GM23338 (cell line): ENCODE measurements at regions not wholly inside any gene's neighbourhood (a gene's known extent, or its start where the extent isn't known, plus 50 kb on each side); places are given as distances from the start of the nearest gene placed in this dataset.

ENCODE experiments used
- ATAC-seq: fragments of 200-7000 bp; cut with Tn5 transposase; 3 replicates; pipeline ENCODE4 v1.9.1; 2020
- DNase-seq: peaks from one replicate; pipeline ENCODE4 v3.0.0-alpha.2; 2015; ENCODE audit warnings: low spot score
- H2AFZ ChIP-seq: fragments of 200-600 bp; sonication (generic); 2 replicates; pipeline ENCODE4 v1.8.0; 2016; ENCODE audit warnings: antibody characterized with exemption, mild to moderate bottlenecking, moderate library complexity
- H3F3A ChIP-seq: fragments of 200-600 bp; sonication (generic); replicated peaks from 2 replicates; pipeline ENCODE4 v1.8.0; 2017; ENCODE audit warnings: antibody characterized with exemption, mixed run types, low read depth
- H3K27ac ChIP-seq: fragments of 200-600 bp; sonication (generic); 2 replicates; pipeline ENCODE4 v1.6.1; 2016; ENCODE audit warnings: low read depth
- H3K27me3 ChIP-seq: fragments of 200-600 bp; sonication (generic); 2 replicates; pipeline ENCODE4 v1.8.0; 2016; ENCODE audit warnings: mild to moderate bottlenecking, mixed run types, moderate library complexity; ENCODE audit not compliant: insufficient read depth
- H3K36me3 ChIP-seq: fragments of 200-600 bp; sonication (generic); 2 replicates; pipeline ENCODE4 v1.8.0; 2016; ENCODE audit warnings: mild to moderate bottlenecking; ENCODE audit not compliant: insufficient read depth
- H3K4me1 ChIP-seq: fragments of 200-600 bp; sonication (generic); 2 replicates; pipeline ENCODE4 v1.8.0; 2016; ENCODE audit warnings: mild to moderate bottlenecking, moderate library complexity; ENCODE audit not compliant: insufficient read depth
- H3K4me2 ChIP-seq: fragments of 200-600 bp; sonication (generic); 2 replicates; pipeline ENCODE4 v1.7.1; 2017; ENCODE audit warnings: mixed run types
- H3K4me3 ChIP-seq: fragments of 200-600 bp; sonication (generic); 2 replicates; pipeline ENCODE4 v1.6.1; 2016; ENCODE audit warnings: mixed run types
- H3K79me2 ChIP-seq: fragments of 200-600 bp; sonication (generic); replicated peaks from 2 replicates; pipeline ENCODE4 v1.8.0; 2017; ENCODE audit warnings: mild to moderate bottlenecking; ENCODE audit not compliant: insufficient read depth
- H3K9me2 ChIP-seq: fragments of 200-600 bp; sonication (generic); 2 replicates; pipeline ENCODE4 v1.8.0; 2017; ENCODE audit not compliant: insufficient read depth
- H4K20me1 ChIP-seq: fragments of 200-600 bp; sonication (generic); replicated peaks from 2 replicates; pipeline ENCODE4 v1.8.0; 2017; ENCODE audit warnings: mild to moderate bottlenecking; ENCODE audit not compliant: insufficient read depth
- H3K27ac Mint-ChIP-seq: 2 replicates; pipeline ENCODE4 v1.8.0; 2020; ENCODE audit warnings: inconsistent platforms, mild to moderate bottlenecking, moderate library complexity, mixed read lengths
- H3K27me3 Mint-ChIP-seq: 3 replicates; pipeline ENCODE4 v1.8.0; 2022; ENCODE audit warnings: low read depth, mild to moderate bottlenecking, moderate library complexity, mixed read lengths, inconsistent platforms; ENCODE audit not compliant: insufficient read depth, poor library complexity
- H3K36me3 Mint-ChIP-seq: 3 replicates; pipeline ENCODE4 v1.8.0; 2021; ENCODE audit warnings: low read depth, mild to moderate bottlenecking, inconsistent platforms, moderate library complexity, mixed read lengths
- H3K4me1 Mint-ChIP-seq: 3 replicates; pipeline ENCODE4 v1.8.0; 2020; ENCODE audit warnings: mild to moderate bottlenecking, inconsistent platforms, mixed read lengths
- H3K4me3 Mint-ChIP-seq: 3 replicates; pipeline ENCODE4 v1.8.0; 2021; ENCODE audit warnings: moderate library complexity, mild to moderate bottlenecking, inconsistent platforms, mixed read lengths
- H3K9me3 Mint-ChIP-seq: 3 replicates; pipeline ENCODE4 v1.8.0; 2020; ENCODE audit warnings: moderate library complexity, mild to moderate bottlenecking, inconsistent platforms, mixed read lengths
- CTCF ChIP-seq, 2 experiments: fragments of 200-600 bp in 1 of 2; sonication (generic) in 1 of 2; conservative IDR thresholded peaks; 2 replicates each; pipeline versions ENCODE4 v1.5.1 to v1.6.1; 2016 to 2017; ENCODE audit warnings: antibody characterized with exemption in 2 of 2, low read depth in 2 of 2, mild to moderate bottlenecking in 2 of 2, moderate library complexity in 1 of 2
- ETS1 ChIP-seq: IDR thresholded peaks from 2 replicates; pipeline ENCODE4 v1.6.1; 2016; ENCODE audit warnings: antibody characterized with exemption
- EZH2 ChIP-seq: fragments of 200-600 bp; sonication (generic); IDR thresholded peaks from one replicate; pipeline ENCODE4 v1.8.0; 2017; ENCODE audit warnings: antibody characterized with exemption, mild to moderate bottlenecking, low read depth; ENCODE audit not compliant: unreplicated experiment
- EZH2phosphoT487 ChIP-seq: fragments of 200-600 bp; sonication (generic); IDR thresholded peaks from one replicate; pipeline ENCODE4 v1.8.1; 2018; ENCODE audit warnings: antibody characterized with exemption; ENCODE audit not compliant: unreplicated experiment
- JUNB ChIP-seq: IDR thresholded peaks from one replicate; pipeline ENCODE4 v1.6.1; 2016; ENCODE audit warnings: antibody characterized with exemption; ENCODE audit not compliant: unreplicated experiment
- NANOG ChIP-seq: IDR thresholded peaks from 2 replicates; pipeline ENCODE4 v1.6.1; 2016; ENCODE audit warnings: antibody characterized with exemption, borderline replicate concordance
- POLR2AphosphoS5 ChIP-seq: IDR thresholded peaks from 2 replicates; pipeline ENCODE4 v1.6.1; 2016; ENCODE audit warnings: antibody characterized with exemption, low read depth
- REST ChIP-seq: IDR thresholded peaks from one replicate; pipeline ENCODE4 v1.6.1; 2018; ENCODE audit warnings: antibody characterized with exemption; ENCODE audit not compliant: unreplicated experiment
- STAT1 ChIP-seq: IDR thresholded peaks from one replicate; pipeline ENCODE4 v1.6.1; 2016; ENCODE audit warnings: antibody characterized with exemption; ENCODE audit not compliant: unreplicated experiment
- ZNF331 ChIP-seq: fragments of 250-450 bp; sonication (Bioruptor Pico); IDR thresholded peaks from 2 replicates; pipeline ENCODE4 v1.5.0; 2020; ENCODE audit warnings: low read depth, mild to moderate bottlenecking, moderate library complexity

- TF ChIP-seq REST = no peak
- TF ChIP-seq CTCF (conservative IDR thresholded peaks at IDR 0.05; ENCODE audit: low read depth in 2 of 2) = no peak
- no peak for TF ChIP-seq ZNF331 (CRISPR knock-in tag)
- TF ChIP-seq EZH2phosphoT487 = no peak
These were observed 211.6 kb upstream of the SP8 start (continued) for GRCh38 chr7:20998309-20998708.

- H3K4me1 Mint-ChIP-seq = no peaks in the 10 kb centered on the region; the same call in 2 of the 3 replicates
- H3K36me3 Mint-ChIP-seq = peaks cover 10% of the 10 kb centered on the region; the same call in 1 of the 3 replicates
- H3K27ac ChIP-seq = no peak overlapping the region
- no peaks in the 10 kb centered on the region for H3K27me3 Mint-ChIP-seq
- no peak overlapping the region for H3K27ac Mint-ChIP-seq
- no peak overlapping the region for H3K4me2 ChIP-seq
- H3K4me3 Mint-ChIP-seq = no peak overlapping the region
- H4K20me1 ChIP-seq = no peaks in the 10 kb centered on the region
- H3K9me2 ChIP-seq = peaks cover 8% of the 10 kb centered on the region
- no peaks in the 10 kb centered on the region; the same call in 1 of the 2 replicates for H3K36me3 ChIP-seq
- DNase-seq (no peak), ATAC-seq (no peak)
- peaks cover 9% of the 10 kb centered on the region; the same call in 2 of the 3 replicates for H3K9me3 Mint-ChIP-seq
- H3F3A ChIP-seq = no peaks in the 10 kb centered on the region
- H2AFZ ChIP-seq = no peak overlapping the region
- no peaks in the 10 kb centered on the region for H3K79me2 ChIP-seq
- H3K4me1 ChIP-seq = peaks cover 5% of the 10 kb centered on the region; the same call in 1 of the 2 replicates
- H3K27me3 ChIP-seq = no peaks in the 10 kb centered on the region
- no peak overlapping the region for H3K4me3 ChIP-seq
- TF ChIP-seq EZH2phosphoT487 (no peak), ETS1 (no peak), CTCF (conservative IDR thresholded peaks at IDR 0.05; ENCODE audit: low read depth in 2 of 2) (no peak), EZH2 (no peak), JUNB (no peak), NANOG (no peak), REST (no peak), POLR2AphosphoS5 (no peak), STAT1 (no peak)
These were observed 224.5 kb upstream of the SP8 start for GRCh38 chr7:21011153-21011552.
